ENCODE measurements at regions not wholly inside any gene's neighbourhood (a gene's known extent, or its start where the extent isn't known, plus 50 kb on each side); places are given as distances from the start of the nearest gene placed in this dataset.

GRCh38 chr1:5812295-5812694, 179.9 kb downstream of the NPHP4 start:
- no peak for DNase-seq

GRCh38 chr1:5811419-5811818, 180.8 kb downstream of the NPHP4 start:
- peak; percentile 86 for DNase-seq

- DNase-seq: no peak
Observed at GRCh38 chr1:5810553-5811270, 181.5 kb downstream of the NPHP4 start.

- no peak for DNase-seq
Observed at GRCh38 chr1:5810131-5810530, 182.1 kb downstream of the NPHP4 start.

GRCh38 chr1:5809207-5809788, 182.9 kb downstream of the NPHP4 start:
- DNase-seq: no peak

- DNase-seq: no peak
Observed at GRCh38 chr1:5803851-5804250, 188.4 kb downstream of the NPHP4 start.

- DNase-seq: no peak
Observed at GRCh38 chr1:5802606-5803005, 189.6 kb downstream of the NPHP4 start.

- DNase-seq: no peak
Observed at GRCh38 chr1:5798904-5799303, 193.3 kb downstream of the NPHP4 start.

- no peak for DNase-seq
Observed at GRCh38 chr1:5798151-5798730, 194.0 kb downstream of the NPHP4 start.

GRCh38 chr1:5796028-5796427, 196.2 kb downstream of the NPHP4 start:
- no peak for DNase-seq

GRCh38 chr1:5794279-5794678, 197.9 kb downstream of the NPHP4 start:
- no peak for DNase-seq

GRCh38 chr1:5793516-5793915, 198.7 kb downstream of the NPHP4 start:
- DNase-seq: no peak

GRCh38 chr1:5781079-5781478, 211.1 kb downstream of the NPHP4 start:
- no peak for DNase-seq

GRCh38 chr1:5780324-5780716, 211.9 kb downstream of the NPHP4 start:
- no peak for DNase-seq

GRCh38 chr1:5779608-5780323, 212.5 kb downstream of the NPHP4 start:
- DNase-seq: no peak

- no peak for DNase-seq
Observed at GRCh38 chr1:5776035-5776550, 216.1 kb downstream of the NPHP4 start.

- DNase-seq: no peak
Observed at GRCh38 chr1:5774019-5774418, 218.2 kb downstream of the NPHP4 start.

GRCh38 chr1:5771788-5772187, 220.4 kb downstream of the NPHP4 start:
- no peak for DNase-seq

GRCh38 chr1:5770981-5771765, 221.1 kb downstream of the NPHP4 start:
- no peak for DNase-seq

- no peak for DNase-seq
Observed at GRCh38 chr1:5769760-5770159, 222.5 kb downstream of the NPHP4 start.

- no peak for DNase-seq
Observed at GRCh38 chr1:5769146-5769545, 223.1 kb downstream of the NPHP4 start.

- peak; percentile 13 for DNase-seq
Observed at GRCh38 chr1:5768014-5768413, 224.2 kb downstream of the NPHP4 start.

GRCh38 chr1:5766996-5767395, 225.2 kb downstream of the NPHP4 start:
- DNase-seq: peak; percentile 79

Measured in NCI-H1105 (cell line).